OCI-LY7 (cell line): ENCODE measurements at regions not wholly inside any gene's neighbourhood (a gene's known extent, or its start where the extent isn't known, plus 50 kb on each side); places are given as distances from the start of the nearest gene placed in this dataset.

Experiments
- CTCF ChIP-seq: fragments of 200-600 bp; sonication (generic); conservative IDR thresholded peaks from 2 replicates; pipeline ENCODE4 v1.5.1; 2014; ENCODE audit warnings: mild to moderate bottlenecking, antibody characterized with exemption, low read length, moderate library complexity, mixed read lengths
- EZH2phosphoT487 ChIP-seq: fragments of 200-600 bp; sonication (generic); IDR thresholded peaks from 2 replicates; pipeline ENCODE4 v1.6.1; 2018; ENCODE audit warnings: low read depth, borderline replicate concordance, mild to moderate bottlenecking, mixed run types, antibody characterized with exemption, low read length, moderate library complexity, mixed read lengths

- TF ChIP-seq CTCF (no peak), EZH2phosphoT487 (no peak)
Measured at GRCh38 chr11:95466416-95466815, 235.4 kb upstream of the SESN3 start.
